ENCODE measurements at regions not wholly inside any gene's neighbourhood (a gene's known extent, or its start where the extent isn't known, plus 50 kb on each side); places are given as distances from the start of the nearest gene placed in this dataset.
"Not testable (repeated sequence)": the region's sequence is repeated elsewhere in the genome, so short reads cannot be mapped to it uniquely, and the experiment has no call there.

- DNase-seq; H3K4me3 ChIP-seq; H3K4me1 ChIP-seq (ENCODE audit: low read depth); H3K36me3 ChIP-seq (ENCODE audit: low read depth); intact Hi-C loops (cut with DNase I, micrococcal nuclease); ATAC-seq; H3K9me3 ChIP-seq: not testable (repeated sequence)
Measured at GRCh38 chr21:5080015-5080414, 5441.4 kb upstream of the TPTE start.

DNA sequence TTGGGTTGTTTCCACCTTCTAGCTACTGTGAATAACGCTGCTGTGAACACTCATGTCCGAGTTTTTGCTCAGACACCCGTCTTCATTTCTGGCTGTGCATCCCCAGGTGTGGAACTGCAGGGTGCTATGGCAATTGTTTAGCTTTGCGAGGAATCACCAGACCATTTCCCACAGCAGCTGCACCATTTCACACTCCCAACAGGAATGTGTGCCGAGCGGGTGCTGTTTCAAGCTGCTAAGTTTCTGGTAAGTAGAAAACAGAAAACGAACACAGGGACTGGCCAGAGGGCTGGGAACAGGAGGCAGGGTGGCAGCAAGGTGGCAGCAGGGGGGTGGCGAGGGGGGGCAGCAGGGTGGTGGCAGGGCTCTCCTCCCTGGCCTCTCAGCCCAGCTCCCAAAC lies 5437.1 kb upstream of the TPTE start:
- H3K4me3 ChIP-seq; ATAC-seq; H3K36me3 ChIP-seq (ENCODE audit: low read depth); intact Hi-C loops (cut with DNase I, micrococcal nuclease); H3K4me1 ChIP-seq (ENCODE audit: low read depth); H3K9me3 ChIP-seq: not testable (repeated sequence)
- DNase-seq: peak in 1 of 3 donors; percentile 19

DNA sequence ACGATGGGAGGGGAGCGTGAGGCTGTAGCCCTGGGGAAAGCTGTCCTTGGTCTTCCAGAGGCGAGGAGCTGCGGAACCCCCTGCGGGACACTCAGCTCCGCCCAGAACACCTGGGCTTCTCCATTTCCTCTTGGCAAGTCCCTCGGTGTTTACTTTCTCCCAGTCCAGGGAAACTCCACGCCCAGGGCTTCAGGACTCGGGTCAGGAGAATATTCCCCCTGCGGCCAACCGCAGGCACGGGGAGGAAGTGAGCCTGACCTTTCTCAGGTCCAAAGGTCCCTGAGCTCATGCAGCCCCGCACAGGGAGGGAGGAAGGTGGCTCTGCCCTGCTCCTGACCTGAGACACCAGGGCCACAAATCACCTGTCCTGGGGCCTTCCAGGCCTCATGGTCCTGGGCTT lies 5435.9 kb upstream of the TPTE start:
- DNase-seq: peak; percentile 56 to 80 (median 64)
- intact Hi-C loops (cut with DNase I, micrococcal nuclease); H3K4me3 ChIP-seq; H3K9me3 ChIP-seq; H3K36me3 ChIP-seq (ENCODE audit: low read depth); H3K4me1 ChIP-seq (ENCODE audit: low read depth): not testable (repeated sequence)
- peak; percentile 90 for ATAC-seq

DNA sequence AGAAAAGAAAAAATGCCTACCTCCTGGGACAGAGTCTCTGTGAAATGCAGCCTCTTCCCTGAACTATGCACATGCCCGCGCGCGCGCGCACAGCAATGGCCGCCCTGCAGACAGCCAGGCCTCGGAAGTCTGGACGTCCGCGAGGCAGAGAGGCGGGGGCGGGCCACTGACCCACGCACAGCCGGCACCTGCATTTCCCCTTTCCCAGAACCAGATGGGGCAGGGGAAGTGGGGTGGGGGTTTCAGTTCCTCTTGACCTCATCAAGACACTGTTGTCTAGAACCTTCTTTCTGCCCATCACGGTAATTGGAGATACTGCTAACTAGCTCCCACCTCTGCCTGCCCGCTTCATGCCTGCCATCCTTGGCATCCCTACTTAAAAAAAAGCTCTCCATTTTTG lies 5435.0 kb upstream of the TPTE start:
- intact Hi-C loops (cut with DNase I, micrococcal nuclease); H3K36me3 ChIP-seq (ENCODE audit: low read depth); H3K4me1 ChIP-seq (ENCODE audit: low read depth); H3K4me3 ChIP-seq; H3K9me3 ChIP-seq: not testable (repeated sequence)
- ATAC-seq: peak; percentile 8
- peak; percentile 41 to 63 (median 45) for DNase-seq

DNA sequence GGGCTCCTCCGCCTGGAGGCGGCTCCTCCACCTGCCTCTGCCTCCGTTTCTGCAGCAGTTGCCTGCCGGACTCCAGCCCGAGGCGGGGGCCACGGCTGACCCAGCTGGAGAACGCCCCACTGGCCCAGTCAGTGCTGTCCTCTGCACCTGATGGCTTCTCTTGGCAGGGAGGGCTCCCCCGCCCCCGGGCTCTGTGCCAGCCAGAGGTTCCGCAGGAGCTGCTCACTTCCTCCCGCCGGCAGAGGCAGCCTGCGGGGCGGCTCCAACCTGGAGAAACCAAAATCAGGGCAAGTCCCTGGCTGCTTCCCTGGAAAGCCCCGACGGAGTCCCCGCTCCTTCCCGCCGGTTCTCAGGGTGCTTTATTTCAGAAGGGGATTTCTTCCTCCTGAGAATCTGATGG lies 5432.6 kb upstream of the TPTE start:
- peak; percentile 43 for ATAC-seq
- H3K4me3 ChIP-seq; H3K36me3 ChIP-seq (ENCODE audit: low read depth); intact Hi-C loops (cut with DNase I, micrococcal nuclease); DNase-seq; H3K9me3 ChIP-seq; H3K4me1 ChIP-seq (ENCODE audit: low read depth): not testable (repeated sequence)

- H3K4me1 ChIP-seq (ENCODE audit: low read depth); intact Hi-C loops (cut with DNase I, micrococcal nuclease); H3K36me3 ChIP-seq (ENCODE audit: low read depth); ATAC-seq; H3K4me3 ChIP-seq; H3K9me3 ChIP-seq: not testable (repeated sequence)
- peak; percentile 13 to 38 (median 28) for DNase-seq
Measured at GRCh38 chr21:5089399-5090089, 5431.8 kb upstream of the TPTE start.

DNA sequence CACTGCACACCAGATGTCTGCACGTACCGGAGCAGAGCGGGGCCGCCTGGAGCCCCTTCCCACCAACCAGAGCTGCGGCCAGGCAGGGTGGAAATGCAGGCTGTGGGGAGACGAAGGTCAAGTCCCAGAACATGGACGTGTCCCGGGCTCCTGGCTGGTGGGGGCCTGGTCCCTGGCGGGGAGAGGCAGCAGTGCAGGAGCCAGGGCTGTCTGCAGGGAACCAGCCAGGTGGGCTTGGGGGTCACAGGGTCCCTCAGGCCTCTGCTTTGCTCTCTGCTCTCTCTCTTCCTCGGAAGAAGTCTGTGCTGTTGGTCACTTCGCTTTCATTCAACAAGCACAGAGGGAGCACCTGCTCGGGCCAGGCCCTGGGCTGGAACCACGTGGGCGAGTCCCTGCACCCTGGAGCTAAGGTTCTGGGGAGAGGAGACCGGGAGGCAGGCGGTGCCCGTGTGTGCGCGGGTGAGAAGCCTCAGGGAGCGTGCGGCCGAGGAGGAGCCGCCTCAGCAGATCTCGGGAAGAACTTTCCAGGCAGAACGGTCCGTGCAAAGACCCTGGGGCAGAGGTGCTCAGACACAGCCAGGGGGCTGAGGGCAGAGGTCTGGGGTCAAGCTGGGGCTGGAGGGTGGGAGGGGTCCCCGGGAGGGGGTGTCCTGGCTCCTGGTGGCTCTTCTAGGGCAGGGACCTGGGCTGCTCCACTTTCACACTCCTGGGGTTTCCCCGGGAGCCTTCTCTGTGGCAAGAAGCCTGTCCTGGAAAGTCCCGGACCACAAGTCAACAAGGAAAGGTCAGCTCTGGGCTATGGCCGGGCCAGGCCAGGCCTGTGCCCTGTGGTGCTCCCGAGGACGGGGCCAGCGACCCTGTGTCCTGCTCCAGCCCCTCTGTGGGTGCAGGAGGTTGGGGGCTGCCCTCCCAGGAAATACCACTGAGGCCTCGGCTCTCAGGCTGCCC lies 5431.0 kb upstream of the TPTE start:
- peak; percentile 7 to 36 (median 30) for DNase-seq
- H3K9me3 ChIP-seq; H3K36me3 ChIP-seq (ENCODE audit: low read depth); intact Hi-C loops (cut with DNase I, micrococcal nuclease); H3K4me1 ChIP-seq (ENCODE audit: low read depth); H3K4me3 ChIP-seq: not testable (repeated sequence)
- peak; percentile 44 for ATAC-seq

DNA sequence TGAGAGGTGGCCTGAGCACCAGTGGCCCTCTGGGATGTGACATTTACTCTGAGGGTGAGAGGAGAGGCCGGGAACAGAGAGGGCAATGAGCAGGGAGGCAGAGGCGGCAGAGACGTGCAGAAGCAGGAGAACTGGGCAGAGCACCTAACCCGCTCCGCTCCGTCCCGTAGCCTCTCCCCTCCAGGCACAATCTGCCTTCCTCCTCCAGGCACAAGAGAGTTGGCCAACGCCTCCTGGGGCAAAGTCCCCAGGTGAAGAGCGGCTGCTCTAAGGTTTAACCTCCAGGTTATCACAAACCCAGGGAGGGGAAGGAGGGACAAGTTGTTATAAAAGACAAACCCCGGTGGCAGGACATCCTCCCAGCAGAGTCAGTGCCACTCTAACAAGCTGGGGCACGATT lies 5430.1 kb upstream of the TPTE start:
- H3K4me3 ChIP-seq; H3K4me1 ChIP-seq (ENCODE audit: low read depth); H3K36me3 ChIP-seq (ENCODE audit: low read depth); intact Hi-C loops (cut with DNase I, micrococcal nuclease); DNase-seq; H3K9me3 ChIP-seq: not testable (repeated sequence)
- peak; percentile 90 for ATAC-seq

DNA sequence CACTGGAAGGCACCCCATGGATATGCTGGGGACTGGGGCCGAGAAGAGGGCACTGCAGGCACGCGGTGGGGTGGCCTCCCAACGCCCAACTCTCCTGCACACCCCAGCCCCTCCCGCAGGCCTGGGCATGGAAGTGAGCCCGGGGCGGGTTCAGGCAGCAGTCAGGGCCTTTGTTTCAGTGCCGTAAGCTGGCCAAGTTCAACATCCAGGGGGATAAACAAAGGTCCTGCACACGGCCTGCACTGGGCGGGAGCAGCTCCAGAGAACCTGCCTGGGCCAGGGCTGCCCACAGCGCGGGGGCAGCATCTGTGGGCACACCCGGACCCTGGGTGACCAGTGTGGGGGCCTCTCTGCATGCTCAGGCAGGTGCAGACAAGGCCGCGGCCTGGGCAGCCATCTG lies 5425.8 kb upstream of the TPTE start:
- H3K4me1 ChIP-seq (ENCODE audit: low read depth); intact Hi-C loops (cut with DNase I, micrococcal nuclease); H3K9me3 ChIP-seq; ATAC-seq; H3K4me3 ChIP-seq; H3K36me3 ChIP-seq (ENCODE audit: low read depth): not testable (repeated sequence)
- peak in 1 of 3 donors; percentile 13 for DNase-seq

DNA sequence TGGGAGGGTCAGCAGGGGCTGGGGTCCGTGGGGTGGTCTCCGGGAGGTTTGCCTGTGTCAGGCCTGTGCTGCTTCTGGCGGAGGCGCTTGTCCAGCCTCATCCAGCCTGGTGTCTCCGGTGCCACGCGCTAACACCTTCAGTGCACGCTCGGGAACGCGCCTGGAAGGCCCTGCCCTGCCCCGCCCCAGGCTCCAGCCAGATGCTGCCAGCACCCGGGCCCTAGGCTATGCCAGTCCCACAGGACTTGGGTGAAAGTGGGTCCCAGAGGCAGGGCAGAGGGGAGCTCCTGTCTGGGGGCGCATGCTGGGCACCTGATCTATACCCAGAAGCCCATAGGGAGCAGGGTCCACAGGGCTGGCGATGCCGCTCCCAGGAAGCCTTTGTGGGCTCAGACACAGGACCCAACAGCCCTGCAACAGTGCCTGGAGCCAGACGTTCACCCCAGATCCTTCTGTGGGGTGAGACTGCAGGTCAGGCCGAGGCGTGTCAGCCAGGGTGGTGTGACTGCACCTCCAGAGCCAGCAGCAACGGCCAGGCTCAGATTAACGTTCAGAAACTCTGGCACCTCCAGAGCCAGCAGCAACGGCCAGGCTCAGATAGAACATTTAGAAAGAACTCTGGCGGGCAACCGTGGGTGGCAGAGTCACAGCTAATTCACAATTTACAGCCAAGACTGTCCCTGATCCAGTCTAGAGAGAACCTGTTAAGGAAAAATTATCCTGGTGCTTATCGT lies 5423.2 kb upstream of the TPTE start:
- H3K36me3 ChIP-seq (ENCODE audit: low read depth); intact Hi-C loops (cut with DNase I, micrococcal nuclease): not testable (repeated sequence)
- peak; percentile 12 for ATAC-seq

GRCh38 chr21:5100604-5101174 lies 5420.7 kb upstream of the TPTE start:
- ATAC-seq: peak; percentile 20
- intact Hi-C loops (cut with DNase I, micrococcal nuclease): not testable (repeated sequence)

More for the DNA sequence above, 5423.2 kb upstream of the TPTE start:
- not testable (repeated sequence) for H3K4me3 ChIP-seq; H3K9me3 ChIP-seq; H3K4me1 ChIP-seq (ENCODE audit: low read depth)
- peak in 2 of 3 donors; percentile 27 to 29 for DNase-seq

DNA sequence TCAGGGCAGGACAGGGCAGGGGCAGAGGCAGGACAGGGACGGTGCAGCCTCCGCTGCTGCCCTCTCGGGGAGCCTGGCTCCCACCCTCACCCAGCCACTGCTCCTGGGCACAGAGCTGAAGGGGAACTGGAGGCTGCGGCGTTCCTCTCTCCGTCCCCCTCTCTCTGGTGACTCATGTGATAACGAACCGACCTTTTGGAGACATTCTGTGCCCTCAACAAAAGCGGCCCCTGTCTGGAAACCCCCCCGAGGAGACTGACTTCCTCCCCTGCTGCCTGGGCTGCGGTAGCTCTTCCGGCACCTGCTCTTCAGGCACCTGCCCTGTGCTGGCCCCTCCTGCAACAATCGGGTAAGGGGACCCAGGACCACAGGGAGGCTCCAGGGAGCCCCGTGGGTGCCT lies 5419.6 kb upstream of the TPTE start:
- DNase-seq (peak; percentile 43 to 81 (median 54)), ATAC-seq (peak; percentile 74)
- H3K36me3 ChIP-seq (ENCODE audit: low read depth); H3K9me3 ChIP-seq; H3K4me3 ChIP-seq; intact Hi-C loops (cut with DNase I, micrococcal nuclease); H3K4me1 ChIP-seq (ENCODE audit: low read depth): not testable (repeated sequence)

More at GRCh38 chr21:5100604-5101174, 5420.7 kb upstream of the TPTE start:
- not testable (repeated sequence) for H3K4me1 ChIP-seq (ENCODE audit: low read depth); H3K36me3 ChIP-seq (ENCODE audit: low read depth); H3K4me3 ChIP-seq; H3K9me3 ChIP-seq; DNase-seq

- ATAC-seq (peak; percentile 17), DNase-seq (peak in 2 of 3 donors; percentile 31 to 57)
- H3K4me1 ChIP-seq (ENCODE audit: low read depth); H3K36me3 ChIP-seq (ENCODE audit: low read depth); intact Hi-C loops (cut with DNase I, micrococcal nuclease); H3K9me3 ChIP-seq; H3K4me3 ChIP-seq: not testable (repeated sequence)
Measured at GRCh38 chr21:5103880-5104561, 5417.4 kb upstream of the TPTE start.

All from mucosa of descending colon (tissue), 3 donors.